ENCODE measurements at regions not wholly inside any gene's neighbourhood (a gene's known extent, or its start where the extent isn't known, plus 50 kb on each side); places are given as distances from the start of the nearest gene placed in this dataset.

GRCh38 chr10:28806951-28807759 is 129.8 kb downstream of the BAMBI start:
- intact Hi-C loops (cut with DNase I): no loop called here
- no peak for DNase-seq

DNA sequence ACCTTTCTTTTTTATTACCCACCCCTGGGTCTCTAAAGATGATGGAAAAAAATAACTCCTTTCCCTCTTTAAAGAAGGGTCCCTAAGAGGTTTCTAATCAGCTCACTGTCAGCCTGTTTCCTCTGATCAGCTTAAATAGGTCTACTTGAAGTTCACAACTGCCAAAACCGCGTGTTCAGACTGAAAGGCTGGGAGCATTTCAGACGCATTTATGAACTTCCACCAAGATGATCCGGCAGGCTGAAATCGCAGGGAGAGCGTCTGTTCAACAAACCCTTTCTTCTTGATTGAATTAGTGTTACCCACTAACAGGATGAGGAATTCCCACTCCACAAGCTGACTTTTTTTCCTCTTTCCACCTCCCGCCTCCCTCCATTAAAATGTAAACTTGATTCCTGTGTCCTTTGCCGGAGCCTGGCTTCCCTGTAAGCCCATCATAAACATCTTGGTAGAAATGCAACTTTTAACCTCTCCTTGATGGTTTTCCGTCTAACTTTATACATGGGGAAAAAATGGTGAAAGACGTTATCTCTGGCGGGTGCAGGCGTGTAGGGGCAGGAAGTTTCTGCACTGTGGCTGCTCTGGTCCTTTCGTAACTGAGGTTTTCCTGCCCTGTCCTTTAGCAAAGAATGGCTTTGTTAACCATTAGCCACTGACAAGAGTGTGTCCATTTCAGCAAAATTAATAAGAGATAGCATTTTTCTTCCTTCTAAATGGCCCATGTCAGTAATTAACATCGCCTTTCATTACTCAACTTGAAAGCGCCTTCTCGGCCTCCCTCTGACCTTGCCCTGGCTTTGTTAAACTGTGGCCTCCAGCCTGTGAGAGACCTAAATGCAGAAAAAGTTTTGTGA is 130.7 kb downstream of the BAMBI start:
- DNase-seq: no peak
- intact Hi-C loops (cut with DNase I): no loop called here

GRCh38 chr10:28808693-28809092 is 131.4 kb downstream of the BAMBI start:
- DNase-seq: no peak
- intact Hi-C loops (cut with DNase I): no loop called here

GRCh38 chr10:28810057-28810870 is 132.9 kb downstream of the BAMBI start:
- DNase-seq: peak in 3 of 42 donors; percentile 15 to 43 (median 24)
- intact Hi-C loops (cut with DNase I): no loop called here

- DNase-seq: no peak
- intact Hi-C loops (cut with DNase I): no loop called here
Observed at GRCh38 chr10:28811639-28812349, 134.5 kb downstream of the BAMBI start.

- intact Hi-C loops (cut with DNase I): no loop called here
- DNase-seq: no peak
Observed at GRCh38 chr10:28812384-28813372, 135.4 kb downstream of the BAMBI start.

DNA sequence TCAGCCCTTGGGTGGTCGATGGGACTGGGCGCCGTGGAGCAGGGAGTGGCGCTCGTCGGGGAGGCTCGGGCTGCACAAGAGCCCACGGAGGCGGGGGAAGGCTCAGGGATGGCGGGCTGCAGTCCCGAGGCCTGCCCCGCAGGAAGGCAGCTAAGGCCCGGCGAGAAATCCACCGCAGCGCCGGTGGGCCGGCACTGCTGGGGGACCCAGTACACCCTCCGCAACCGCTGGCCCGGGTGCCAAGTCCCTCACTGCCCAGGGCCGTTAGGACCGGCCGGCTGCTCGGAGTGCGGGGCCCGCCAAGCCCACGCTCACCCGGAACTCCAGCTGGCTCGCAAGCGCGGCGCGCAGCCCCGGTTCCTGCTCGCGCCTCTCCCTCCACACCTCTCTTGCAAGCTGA is 138.4 kb downstream of the BAMBI start:
- DNase-seq: peak in 1 of 42 donors; percentile 3
- intact Hi-C loops (cut with DNase I): no loop called here

DNA sequence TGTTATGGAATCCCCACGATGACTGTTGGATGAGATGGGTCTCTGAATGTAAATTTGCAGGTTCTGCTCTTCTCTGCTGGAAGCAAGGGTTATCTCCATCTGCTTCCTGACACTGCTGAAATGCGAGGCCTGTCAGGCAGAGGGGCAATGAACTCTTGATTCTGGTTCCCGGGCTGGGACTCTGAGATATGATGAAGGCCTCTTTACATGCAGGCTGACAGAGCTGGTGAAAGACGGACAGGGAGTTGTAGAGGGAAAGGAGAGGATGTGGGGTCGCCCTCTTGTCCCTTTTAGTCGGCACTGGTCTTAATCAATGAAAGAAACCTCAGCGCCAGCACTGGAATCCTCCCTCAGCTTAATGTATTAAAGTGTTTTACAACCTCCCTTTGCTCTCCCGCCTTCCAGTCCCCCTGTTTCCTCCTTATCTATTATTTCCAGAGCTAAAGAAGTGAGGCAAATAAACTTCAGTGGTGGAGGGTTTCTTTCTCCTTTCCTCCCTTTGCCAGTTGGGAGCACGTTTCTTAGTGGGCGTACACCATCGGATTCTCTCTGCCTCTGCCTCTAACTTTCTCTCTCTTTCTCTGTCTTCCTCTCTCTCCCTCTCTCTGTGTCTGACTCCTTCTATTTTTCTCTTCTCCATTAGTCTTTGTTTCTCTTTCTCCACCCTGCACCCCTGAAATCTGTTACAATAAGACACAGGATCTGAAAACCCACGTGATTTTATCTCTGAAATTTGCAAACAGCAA is 145.6 kb downstream of the BAMBI start:
- intact Hi-C loops (cut with DNase I): no loop called here
- peak in 1 of 42 donors; percentile 38 for DNase-seq

GRCh38 chr10:28823501-28824075 is 146.3 kb downstream of the BAMBI start:
- intact Hi-C loops (cut with DNase I): no loop called here
- peak in 1 of 42 donors; percentile 3 for DNase-seq

GRCh38 chr10:28833313-28833712 is 156.0 kb downstream of the BAMBI start:
- intact Hi-C loops (cut with DNase I): no loop called here
- DNase-seq: no peak

GRCh38 chr10:28836435-28836743 is 159.1 kb downstream of the BAMBI start:
- intact Hi-C loops (cut with DNase I): no loop called here
- no peak for DNase-seq

DNA sequence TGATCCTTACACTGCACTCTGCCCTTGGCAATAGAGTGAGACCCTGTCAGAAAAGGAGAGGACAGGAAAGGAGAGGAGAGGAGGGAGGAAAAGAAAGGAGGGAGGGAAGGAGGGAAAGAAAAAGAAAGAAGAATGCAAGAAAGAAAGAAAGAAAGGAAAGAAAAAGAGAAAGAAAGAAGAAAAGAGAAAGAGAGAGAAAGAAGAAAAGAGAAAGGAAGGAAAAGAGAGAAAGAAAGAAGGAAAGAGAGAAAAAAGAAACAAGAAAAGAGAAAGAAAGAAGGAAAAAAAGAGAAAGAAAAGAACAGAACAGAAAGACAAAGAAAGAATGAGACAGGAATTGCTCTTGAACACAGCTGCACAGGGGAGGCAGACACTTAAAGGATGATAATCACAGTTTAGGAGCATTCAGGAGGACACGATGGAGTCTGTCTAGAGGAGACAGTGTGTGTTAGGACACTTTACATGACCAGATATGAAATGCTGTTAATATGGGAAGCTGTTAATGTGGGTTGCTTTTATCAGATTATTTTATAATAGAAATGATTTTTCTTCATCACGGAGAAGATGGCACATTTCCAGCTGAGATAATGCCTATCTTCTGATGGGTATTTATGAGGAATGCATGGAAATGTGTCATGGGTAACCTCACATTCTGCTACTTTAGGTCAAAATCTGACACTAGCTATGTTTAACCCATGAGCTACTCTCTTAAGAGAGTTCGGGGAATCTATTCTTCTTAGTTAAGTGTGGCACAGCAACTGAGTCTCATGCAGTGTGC is 160.5 kb downstream of the BAMBI start:
- DNase-seq: no peak
- intact Hi-C loops (cut with DNase I): no loop called here

GRCh38 chr10:28838908-28839307 is 161.6 kb downstream of the BAMBI start:
- no peak for DNase-seq
- intact Hi-C loops (cut with DNase I): no loop called here

GRCh38 chr10:28839600-28840007 is 162.3 kb downstream of the BAMBI start:
- no peak for DNase-seq
- intact Hi-C loops (cut with DNase I): no loop called here

- intact Hi-C loops (cut with DNase I): no loop called here
- no peak for DNase-seq
Observed at GRCh38 chr10:28840202-28840601, 162.9 kb downstream of the BAMBI start.

DNA sequence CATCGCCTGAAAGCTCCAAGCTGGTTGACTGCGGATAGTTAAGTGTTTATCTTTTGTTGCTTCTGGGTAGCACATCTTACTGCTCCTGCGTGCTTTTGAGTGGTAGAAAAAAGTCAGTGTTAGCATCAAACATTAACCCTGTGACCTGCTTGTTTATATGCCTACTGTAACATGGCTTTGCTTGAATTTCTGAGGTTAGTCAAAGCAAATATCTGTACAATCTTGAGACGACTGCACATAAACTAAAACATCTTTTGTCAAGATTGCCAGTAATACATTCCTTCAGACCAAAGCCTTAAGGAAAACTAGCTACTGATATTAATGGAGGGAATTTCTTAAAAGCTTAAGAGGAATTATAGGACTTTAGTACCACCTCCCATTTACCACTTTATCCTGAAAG is 163.7 kb downstream of the BAMBI start:
- DNase-seq: no peak
- intact Hi-C loops (cut with DNase I): no loop called here
